Thyroid gland (tissue), 4 donors: ENCODE measurements at regions not wholly inside any gene's neighbourhood (a gene's known extent, or its start where the extent isn't known, plus 50 kb on each side); places are given as distances from the start of the nearest gene placed in this dataset.

ENCODE experiments used
- DNase-seq, 2 donors: peaks; one replicate each; pipeline ENCODE4 v3.0.0-alpha.2; 2019
- H3K27ac ChIP-seq, 3 donors: fragments of 200-600 bp; sonication (generic); 1 replicate in 2 of 3; 2 replicates in 1 of 3; pipeline ENCODE4 v1.5.1; 2016 to 2019; ENCODE audit warnings: mild to moderate bottlenecking in 1 of 3, moderate library complexity in 1 of 3
- H3K27me3 ChIP-seq: fragments of 200-600 bp; sonication (generic); one replicate; pipeline ENCODE4 v1.5.1; 2019
- H3K36me3 ChIP-seq, 2 donors: fragments of 200-600 bp; sonication (generic); one replicate each; pipeline ENCODE4 v1.5.1; 2016 to 2019
- H3K4me1 ChIP-seq, 2 donors: fragments of 200-600 bp; sonication (generic); one replicate each; pipeline ENCODE4 v1.5.1; 2017 to 2019
- H3K4me3 ChIP-seq, 3 donors: fragments of 200-600 bp; sonication (generic); replicated peaks in 1 of 3; 1 replicate in 2 of 3; 2 replicates in 1 of 3; pipeline ENCODE4 v1.5.1; 2016; ENCODE audit warnings: mild to moderate bottlenecking in 1 of 3
- H3K9me3 ChIP-seq: fragments of 200-600 bp; sonication (generic); one replicate; pipeline ENCODE4 v1.5.1; 2017
- POLR2A ChIP-seq, 2 donors: fragments of 450-650 bp; IDR thresholded peaks; one replicate each; pipeline ENCODE4 v1.6.1; 2017; ENCODE audit warnings: antibody characterized with exemption in 2 of 2, mild to moderate bottlenecking in 2 of 2, moderate library complexity in 1 of 2
- WGBS, 2 donors: methylation state at CpG; one replicate each; pipeline ENCODE4 v1.1.5; 2017; 5-methylcytosine and 5-hydroxymethylcytosine counted together
- intact Hi-C: fragments of 100-400 bp; cut with DNase I; formaldehyde crosslinking; loops from one replicate; pipeline ENCODE4 v1.15.1; 2023
- TF ChIP-seq, protein P1 (sequence below), 6 experiments: fragments of 200-600 bp in 3 of 6; fragments of 450-650 bp in 3 of 6; sonication (generic) in 3 of 6; IDR thresholded peaks; one replicate each; pipeline ENCODE4 v1.5.1; 2016 to 2019; ENCODE audit warnings: antibody characterized with exemption in 6 of 6, mild to moderate bottlenecking in 2 of 6, inconsistent platforms in 1 of 6, moderate library complexity in 1 of 6

DNA sequence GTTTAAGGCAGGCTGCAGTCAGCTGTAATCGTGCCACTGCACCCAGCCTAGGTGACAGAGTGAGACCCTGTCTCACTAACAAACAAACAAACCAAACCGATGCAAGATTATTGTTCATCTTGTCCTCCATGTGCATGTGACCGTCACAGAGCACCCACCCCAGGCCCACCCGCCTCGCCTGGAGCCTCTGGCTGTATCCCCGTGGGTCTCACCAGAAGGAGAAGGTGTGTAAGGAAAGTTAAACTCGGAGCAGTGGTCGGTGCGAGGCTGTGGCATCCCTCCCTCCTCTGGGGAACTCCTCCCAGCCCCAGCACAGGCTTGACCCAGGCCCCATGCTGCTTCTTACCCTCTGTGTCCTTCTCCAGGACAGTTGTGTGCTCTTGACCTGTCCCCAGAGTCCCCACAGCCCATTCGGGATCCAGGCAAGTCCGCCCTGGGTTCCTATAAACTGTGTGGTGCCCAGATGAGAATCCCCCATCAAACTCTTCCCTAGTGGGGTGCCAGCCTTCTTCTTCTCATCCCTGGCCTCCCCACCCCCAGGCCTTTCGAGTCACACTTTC lies 318.4 kb downstream of the AJAP1 start:
- Histone ChIP-seq H3K4me3 (no peak overlapping the region), H3K9me3 (no peaks in the 10 kb centered on the region), H3K4me1 (no peaks in the 10 kb centered on the region), H3K36me3 (no peaks in the 10 kb centered on the region), H3K27ac (no peak overlapping the region), H3K27me3 (no peaks in the 10 kb centered on the region)
- WGBS, 2 donors, result 88 to 92% methylated on average over 12 of the region's 12 CpGs
- TF ChIP-seq, protein P1, sequence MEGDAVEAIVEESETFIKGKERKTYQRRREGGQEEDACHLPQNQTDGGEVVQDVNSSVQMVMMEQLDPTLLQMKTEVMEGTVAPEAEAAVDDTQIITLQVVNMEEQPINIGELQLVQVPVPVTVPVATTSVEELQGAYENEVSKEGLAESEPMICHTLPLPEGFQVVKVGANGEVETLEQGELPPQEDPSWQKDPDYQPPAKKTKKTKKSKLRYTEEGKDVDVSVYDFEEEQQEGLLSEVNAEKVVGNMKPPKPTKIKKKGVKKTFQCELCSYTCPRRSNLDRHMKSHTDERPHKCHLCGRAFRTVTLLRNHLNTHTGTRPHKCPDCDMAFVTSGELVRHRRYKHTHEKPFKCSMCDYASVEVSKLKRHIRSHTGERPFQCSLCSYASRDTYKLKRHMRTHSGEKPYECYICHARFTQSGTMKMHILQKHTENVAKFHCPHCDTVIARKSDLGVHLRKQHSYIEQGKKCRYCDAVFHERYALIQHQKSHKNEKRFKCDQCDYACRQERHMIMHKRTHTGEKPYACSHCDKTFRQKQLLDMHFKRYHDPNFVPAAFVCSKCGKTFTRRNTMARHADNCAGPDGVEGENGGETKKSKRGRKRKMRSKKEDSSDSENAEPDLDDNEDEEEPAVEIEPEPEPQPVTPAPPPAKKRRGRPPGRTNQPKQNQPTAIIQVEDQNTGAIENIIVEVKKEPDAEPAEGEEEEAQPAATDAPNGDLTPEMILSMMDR (IDR thresholded peaks at IDR 0.05), result no peak
- no peak for TF ChIP-seq POLR2A (IDR thresholded peaks at IDR 0.05)
- DNase-seq, result no peak
- intact Hi-C loops, result no loop called here

DNA sequence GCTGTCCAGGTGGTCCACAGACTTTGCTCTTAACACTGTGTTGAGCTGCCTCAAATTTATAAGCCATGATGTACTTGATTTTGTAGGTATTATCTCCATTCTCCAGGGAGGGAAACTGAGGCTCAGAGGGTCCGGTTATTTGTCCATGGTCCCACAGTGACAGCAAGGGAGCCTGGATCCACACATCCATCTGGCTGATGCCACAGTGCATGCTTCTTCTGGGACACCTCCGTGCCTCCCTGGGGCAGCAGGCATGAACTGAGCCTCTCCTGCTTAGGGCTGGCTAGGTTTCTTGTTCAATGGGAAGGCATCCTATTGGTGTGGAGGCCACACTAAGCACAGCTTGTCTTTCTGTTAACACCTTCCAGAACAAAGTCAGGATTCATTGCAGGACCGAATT lies 317.3 kb downstream of the AJAP1 start:
- Histone ChIP-seq H3K9me3 (no peaks in the 10 kb centered on the region), H3K4me3 (no peak overlapping the region), H3K4me1 (no peaks in the 10 kb centered on the region), H3K27me3 (no peaks in the 10 kb centered on the region), H3K36me3 (no peaks in the 10 kb centered on the region), H3K27ac (no peak overlapping the region)
- intact Hi-C loops, result no loop called here
- WGBS, 2 donors, result 91 to 94% methylated on average over 3 of the region's 3 CpGs
- DNase-seq, result no peak
- TF ChIP-seq POLR2A (IDR thresholded peaks at IDR 0.05), result no peak
- TF ChIP-seq, protein P1 (IDR thresholded peaks at IDR 0.05), result no peak

DNA sequence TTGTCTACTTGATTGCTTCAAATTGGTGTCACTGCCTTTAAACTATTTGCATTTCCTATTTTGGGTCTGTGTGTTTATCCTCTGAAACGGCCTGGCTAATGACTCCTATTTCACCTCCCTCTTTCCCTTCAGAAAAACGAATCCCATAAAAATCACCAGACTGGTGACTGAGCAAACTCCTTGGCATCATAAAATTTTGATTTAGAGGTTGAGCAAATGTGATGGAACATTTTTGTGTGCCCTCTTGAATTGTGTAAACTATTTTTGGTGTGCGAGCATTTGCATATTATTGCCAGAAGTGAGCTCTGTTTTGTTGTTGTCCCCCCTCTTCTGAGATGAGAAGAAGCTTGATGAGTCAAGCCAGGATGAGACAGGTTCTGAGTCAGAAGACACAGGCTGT lies 316.1 kb downstream of the AJAP1 start:
- TF ChIP-seq, protein P1 (IDR thresholded peaks at IDR 0.05), result no peak
- no peak for TF ChIP-seq POLR2A (IDR thresholded peaks at IDR 0.05)
- no peak for DNase-seq
- Histone ChIP-seq H3K36me3 (no peaks in the 10 kb centered on the region), H3K4me1 (no peaks in the 10 kb centered on the region), H3K4me3 (no peak overlapping the region), H3K9me3 (no peaks in the 10 kb centered on the region), H3K27ac (no peak overlapping the region), H3K27me3 (no peaks in the 10 kb centered on the region)
- intact Hi-C loops, result no loop called here
- 57 to 60% methylated on average over 3 of the region's 3 CpGs for WGBS, 2 donors

- intact Hi-C loops, result no loop called here
- no peak overlapping the region for H3K27ac ChIP-seq
- 83 to 88% methylated on average over 3 to 4 of the region's 4 CpGs for WGBS, 2 donors
- no peak for DNase-seq
- H3K4me1 ChIP-seq, result no peaks in the 10 kb centered on the region
- no peak overlapping the region for H3K4me3 ChIP-seq
- H3K9me3 ChIP-seq, result no peaks in the 10 kb centered on the region
- no peaks in the 10 kb centered on the region for H3K27me3 ChIP-seq
- H3K36me3 ChIP-seq, result no peaks in the 10 kb centered on the region
- TF ChIP-seq POLR2A (IDR thresholded peaks at IDR 0.05), result no peak
- TF ChIP-seq, protein P1 (IDR thresholded peaks at IDR 0.05), result no peak
These were observed 315.2 kb downstream of the AJAP1 start for GRCh38 chr1:4969556-4970129.

GRCh38 chr1:4965346-4966075 lies 311.1 kb downstream of the AJAP1 start:
- no peak overlapping the region for H3K4me3 ChIP-seq
- no peaks in the 10 kb centered on the region for H3K36me3 ChIP-seq
- H3K27ac ChIP-seq, result no peak overlapping the region
- no peak for DNase-seq
- no peaks in the 10 kb centered on the region for H3K27me3 ChIP-seq
- TF ChIP-seq, protein P1 (IDR thresholded peaks at IDR 0.05), result no peak
- TF ChIP-seq POLR2A (IDR thresholded peaks at IDR 0.05), result no peak
- peaks cover 0 to 5% of the 10 kb centered on the region in 2 donors for H3K4me1 ChIP-seq
- 26 to 27% methylated on average over 5 of the region's 5 CpGs for WGBS, 2 donors
- intact Hi-C loops, result no loop called here
- no peaks in the 10 kb centered on the region for H3K9me3 ChIP-seq
